ENCODE measurements at regions not wholly inside any gene's neighbourhood (a gene's known extent, or its start where the extent isn't known, plus 50 kb on each side); places are given as distances from the start of the nearest gene placed in this dataset.

DNA sequence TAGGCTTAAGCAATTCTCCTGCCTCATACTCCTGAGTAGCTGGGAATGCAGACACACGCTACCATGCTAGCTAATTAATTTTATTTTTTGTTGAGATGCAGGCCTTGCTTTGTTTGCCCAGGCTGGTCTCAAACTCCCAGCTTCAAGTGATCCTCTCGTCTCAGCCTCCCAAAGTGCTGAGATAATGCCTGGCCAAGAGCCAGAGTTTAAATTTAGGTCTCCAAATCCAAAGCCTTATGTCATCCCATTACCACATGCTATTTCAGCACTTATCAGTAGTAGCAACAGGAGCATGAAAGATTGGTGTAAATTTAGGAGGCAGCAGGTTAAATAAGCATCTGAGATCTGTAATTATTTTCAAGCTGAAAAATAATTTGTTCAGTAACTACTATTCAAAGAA, 326.1 kb upstream of the ANO5 start:
- H3K27ac Mint-ChIP-seq = no peak overlapping the region
- no peak overlapping the region for H3K4me3 Mint-ChIP-seq
- no peaks in the 10 kb centered on the region for H3K36me3 Mint-ChIP-seq
- H3K27me3 Mint-ChIP-seq (ENCODE audit: low read depth) = no peaks in the 10 kb centered on the region
- no peaks in the 10 kb centered on the region for H3K9me3 Mint-ChIP-seq
- peaks cover 8% of the 10 kb centered on the region for H3K4me1 Mint-ChIP-seq
- DNase-seq (ENCODE audit: low spot score in 2 of 2, unreplicated experiment in 2 of 2) = no peak
- TF ChIP-seq, protein P1, sequence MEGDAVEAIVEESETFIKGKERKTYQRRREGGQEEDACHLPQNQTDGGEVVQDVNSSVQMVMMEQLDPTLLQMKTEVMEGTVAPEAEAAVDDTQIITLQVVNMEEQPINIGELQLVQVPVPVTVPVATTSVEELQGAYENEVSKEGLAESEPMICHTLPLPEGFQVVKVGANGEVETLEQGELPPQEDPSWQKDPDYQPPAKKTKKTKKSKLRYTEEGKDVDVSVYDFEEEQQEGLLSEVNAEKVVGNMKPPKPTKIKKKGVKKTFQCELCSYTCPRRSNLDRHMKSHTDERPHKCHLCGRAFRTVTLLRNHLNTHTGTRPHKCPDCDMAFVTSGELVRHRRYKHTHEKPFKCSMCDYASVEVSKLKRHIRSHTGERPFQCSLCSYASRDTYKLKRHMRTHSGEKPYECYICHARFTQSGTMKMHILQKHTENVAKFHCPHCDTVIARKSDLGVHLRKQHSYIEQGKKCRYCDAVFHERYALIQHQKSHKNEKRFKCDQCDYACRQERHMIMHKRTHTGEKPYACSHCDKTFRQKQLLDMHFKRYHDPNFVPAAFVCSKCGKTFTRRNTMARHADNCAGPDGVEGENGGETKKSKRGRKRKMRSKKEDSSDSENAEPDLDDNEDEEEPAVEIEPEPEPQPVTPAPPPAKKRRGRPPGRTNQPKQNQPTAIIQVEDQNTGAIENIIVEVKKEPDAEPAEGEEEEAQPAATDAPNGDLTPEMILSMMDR (IDR thresholded peaks at IDR 0.05; ENCODE audit: unreplicated experiment) = no peak

DNA sequence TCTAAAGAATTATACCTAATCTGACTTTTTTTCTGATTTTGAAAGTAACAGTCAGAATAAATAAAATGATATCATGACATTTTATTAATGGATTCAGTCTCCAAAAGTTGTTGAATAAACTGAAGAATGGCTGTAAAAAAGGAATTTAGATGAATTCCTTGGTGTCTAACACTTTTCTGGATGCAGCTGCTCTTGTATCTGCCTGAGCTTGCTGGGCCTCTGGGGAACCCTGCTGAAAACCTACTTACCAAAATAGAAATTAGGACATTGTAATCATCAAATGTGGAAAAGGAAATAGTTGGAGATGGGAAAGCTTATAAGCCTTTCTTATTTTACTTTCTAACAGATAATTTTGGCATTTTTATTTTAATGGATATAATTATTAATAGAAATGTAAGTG, 315.7 kb upstream of the ANO5 start:
- H3K9me3 Mint-ChIP-seq = peaks cover 4% of the 10 kb centered on the region
- H3K27me3 Mint-ChIP-seq (ENCODE audit: low read depth) = no peaks in the 10 kb centered on the region
- no peak overlapping the region for H3K27ac Mint-ChIP-seq
- TF ChIP-seq, protein P1 (IDR thresholded peaks at IDR 0.05; ENCODE audit: unreplicated experiment) = no peak
- no peaks in the 10 kb centered on the region for H3K4me1 Mint-ChIP-seq
- no peak overlapping the region for H3K4me3 Mint-ChIP-seq
- H3K36me3 Mint-ChIP-seq = no peaks in the 10 kb centered on the region
- no peak for DNase-seq (ENCODE audit: low spot score in 2 of 2, unreplicated experiment in 2 of 2)

GRCh38 chr11:21883354-21883753, 309.5 kb upstream of the ANO5 start:
- Mint-ChIP-seq H3K36me3 (no peaks in the 10 kb centered on the region), H3K27me3 (ENCODE audit: low read depth) (no peaks in the 10 kb centered on the region), H3K27ac (no peak overlapping the region), H3K9me3 (peaks cover 19% of the 10 kb centered on the region), H3K4me1 (no peaks in the 10 kb centered on the region), H3K4me3 (no peak overlapping the region)
- DNase-seq (ENCODE audit: low spot score in 2 of 2, unreplicated experiment in 2 of 2) = no peak
- TF ChIP-seq, protein P1 (IDR thresholded peaks at IDR 0.05; ENCODE audit: unreplicated experiment) = no peak

GRCh38 chr11:21888814-21889213, 304.1 kb upstream of the ANO5 start:
- Mint-ChIP-seq H3K27me3 (ENCODE audit: low read depth) (no peaks in the 10 kb centered on the region), H3K27ac (no peak overlapping the region), H3K4me3 (no peak overlapping the region), H3K4me1 (no peaks in the 10 kb centered on the region), H3K36me3 (no peaks in the 10 kb centered on the region), H3K9me3 (peaks cover 5% of the 10 kb centered on the region)
- TF ChIP-seq, protein P1 (IDR thresholded peaks at IDR 0.05; ENCODE audit: unreplicated experiment) = no peak
- no peak for DNase-seq (ENCODE audit: low spot score in 2 of 2, unreplicated experiment in 2 of 2)

DNA sequence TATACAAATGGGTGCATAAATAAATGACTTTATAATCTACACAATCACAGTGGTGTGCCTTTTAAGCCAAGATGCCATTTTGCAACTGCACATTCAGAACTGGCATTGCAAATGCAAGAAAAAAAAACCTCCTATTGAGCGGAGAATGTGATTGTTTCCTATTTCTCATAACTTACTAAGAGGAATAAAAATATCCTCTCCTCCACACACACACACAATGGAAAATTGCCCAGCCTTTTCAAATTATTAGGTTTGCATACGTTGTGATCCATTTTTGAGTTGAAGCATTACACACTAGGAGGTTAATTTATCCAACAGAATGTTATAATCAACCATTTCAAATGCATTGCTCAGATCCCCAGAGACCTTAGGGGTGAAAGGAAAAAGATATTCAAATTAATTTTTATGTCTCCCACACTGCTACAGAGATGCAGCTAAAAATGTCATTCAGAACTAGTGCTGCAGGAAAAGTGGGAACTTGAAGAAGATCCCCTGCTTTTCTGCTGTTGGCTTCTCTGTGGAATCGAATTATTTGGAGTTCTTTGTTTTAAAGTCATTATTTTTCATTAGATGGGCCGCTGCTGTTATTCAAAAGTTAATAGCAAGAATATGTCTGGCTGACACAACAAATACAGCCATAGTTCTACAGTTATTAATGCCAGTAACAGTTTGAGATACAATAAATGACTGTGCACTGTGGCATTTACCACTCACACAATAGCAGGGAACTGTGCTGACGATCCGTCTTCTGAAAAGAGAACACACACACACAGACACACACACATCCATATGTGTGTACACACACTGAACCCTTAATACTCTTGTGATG, 299.9 kb upstream of the ANO5 start:
- no peaks in the 10 kb centered on the region for H3K36me3 Mint-ChIP-seq
- H3K9me3 Mint-ChIP-seq = no peaks in the 10 kb centered on the region
- DNase-seq (ENCODE audit: low spot score in 2 of 2, unreplicated experiment in 2 of 2) = no peak
- TF ChIP-seq, protein P1 (IDR thresholded peaks at IDR 0.05; ENCODE audit: unreplicated experiment) = no peak
- no peak overlapping the region for H3K4me3 Mint-ChIP-seq
- no peak overlapping the region for H3K27ac Mint-ChIP-seq
- peaks cover 2% of the 10 kb centered on the region for H3K27me3 Mint-ChIP-seq (ENCODE audit: low read depth)
- no peaks in the 10 kb centered on the region for H3K4me1 Mint-ChIP-seq
